ENCODE measurements at regions not wholly inside any gene's neighbourhood (a gene's known extent, or its start where the extent isn't known, plus 50 kb on each side); places are given as distances from the start of the nearest gene placed in this dataset.

DNA sequence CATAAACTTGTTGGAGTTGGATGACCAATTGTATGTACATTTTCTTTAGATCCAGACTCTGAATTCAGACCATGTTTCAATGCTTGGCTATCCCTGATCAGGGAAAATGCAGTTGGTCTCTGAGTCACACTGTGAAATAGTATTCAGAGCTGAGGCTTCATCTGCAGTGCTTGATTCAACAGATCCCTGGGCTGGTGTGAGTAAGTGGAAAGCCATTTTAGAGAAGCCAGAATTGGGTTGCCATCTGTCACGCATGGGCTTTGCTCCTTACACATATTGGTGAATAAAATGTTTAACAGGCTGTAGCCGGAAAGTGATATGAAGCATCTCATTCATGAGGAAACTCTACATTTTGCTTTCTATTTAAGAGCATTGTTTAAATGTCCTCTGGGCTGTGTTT, 50.0 kb upstream of the ACYP2 start:
- Histone ChIP-seq H3K9ac (ENCODE audit: low read depth, low read length) (peak overlapping the region; percentile 13), H3K27me3 (ENCODE audit: control insufficient read depth, insufficient read depth, low read length) (no peaks in the 10 kb centered on the region), H3K36me3 (ENCODE audit: insufficient read depth, low read length) (no peaks in the 10 kb centered on the region), H3K4me1 (ENCODE audit: control insufficient read depth, insufficient read depth, low read length) (peaks cover 17% of the 10 kb centered on the region), H3K9me3 (replicated peaks; ENCODE audit: low read length) (no peaks in the 10 kb centered on the region), H3K4me3 (ENCODE audit: low read length) (no peak overlapping the region), H3K4me2 (ENCODE audit: low read length) (peak overlapping the region; percentile 32)

DNA sequence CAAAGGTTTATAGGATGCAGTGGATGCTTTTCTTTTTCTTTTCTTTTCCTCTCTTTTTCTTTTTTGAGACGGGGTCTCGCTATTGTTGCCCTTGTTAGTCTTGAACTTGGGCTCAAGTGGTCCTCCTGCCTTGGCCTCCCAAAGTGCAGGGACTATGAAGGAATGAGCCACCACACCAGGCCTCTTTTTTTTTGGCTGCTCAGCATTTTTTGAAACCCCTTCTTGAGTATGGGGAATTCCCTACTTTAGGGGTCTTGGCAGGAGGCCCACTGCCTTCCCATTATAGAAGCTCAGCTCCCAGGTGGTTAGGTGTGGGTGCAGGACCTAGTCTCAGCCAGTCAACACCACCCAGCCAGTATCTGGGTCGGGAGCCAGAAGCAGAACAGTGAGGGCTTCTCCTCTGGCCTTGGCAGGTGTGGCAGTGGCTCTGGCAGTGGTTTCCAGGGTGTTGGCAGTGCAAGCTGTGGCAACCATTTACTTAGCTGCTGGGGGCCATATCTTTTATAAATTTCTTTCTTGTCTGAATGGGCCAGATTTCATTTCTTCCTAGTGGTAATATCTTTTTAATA, 51.4 kb upstream of the ACYP2 start:
- H3K4me1 ChIP-seq (ENCODE audit: control insufficient read depth, insufficient read depth, low read length): peaks cover 29% of the 10 kb centered on the region
- H3K27me3 ChIP-seq (ENCODE audit: control insufficient read depth, insufficient read depth, low read length): no peaks in the 10 kb centered on the region
- H3K9ac ChIP-seq (ENCODE audit: low read depth, low read length): no peak overlapping the region

DNA sequence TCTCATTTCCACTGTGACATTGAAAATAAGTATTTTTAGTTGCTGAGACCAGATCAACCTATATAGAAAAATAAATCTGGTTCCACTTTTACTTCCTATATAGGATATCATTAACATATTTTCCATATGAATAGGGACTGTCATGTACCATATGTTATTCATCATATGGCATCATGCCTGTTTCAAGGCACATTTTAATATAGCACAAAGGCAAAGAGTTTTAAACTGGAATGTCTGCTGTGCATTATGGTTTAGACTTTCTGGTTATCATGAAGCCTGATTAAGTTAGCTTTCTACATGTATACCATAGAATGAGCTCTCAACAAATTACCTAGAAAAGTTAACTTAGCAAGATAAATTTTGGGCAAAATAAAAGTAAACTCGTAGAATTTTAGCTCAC, 53.0 kb upstream of the ACYP2 start:
- no peak overlapping the region for H3K4me2 ChIP-seq (ENCODE audit: low read length)
- H3K9me3 ChIP-seq (replicated peaks; ENCODE audit: low read length): no peaks in the 10 kb centered on the region
- no peak overlapping the region for H3K4me3 ChIP-seq (ENCODE audit: low read length)
- H3K27me3 ChIP-seq (ENCODE audit: control insufficient read depth, insufficient read depth, low read length): no peaks in the 10 kb centered on the region
- H3K9ac ChIP-seq (ENCODE audit: low read depth, low read length): no peak overlapping the region
- peaks cover 27% of the 10 kb centered on the region for H3K4me1 ChIP-seq (ENCODE audit: control insufficient read depth, insufficient read depth, low read length)
- H3K36me3 ChIP-seq (ENCODE audit: insufficient read depth, low read length): no peaks in the 10 kb centered on the region

More for the DNA sequence above, 51.4 kb upstream of the ACYP2 start:
- Histone ChIP-seq H3K9me3 (replicated peaks; ENCODE audit: low read length) (no peaks in the 10 kb centered on the region), H3K36me3 (ENCODE audit: insufficient read depth, low read length) (no peaks in the 10 kb centered on the region), H3K4me2 (ENCODE audit: low read length) (no peak overlapping the region), H3K4me3 (ENCODE audit: low read length) (no peak overlapping the region)

DNA sequence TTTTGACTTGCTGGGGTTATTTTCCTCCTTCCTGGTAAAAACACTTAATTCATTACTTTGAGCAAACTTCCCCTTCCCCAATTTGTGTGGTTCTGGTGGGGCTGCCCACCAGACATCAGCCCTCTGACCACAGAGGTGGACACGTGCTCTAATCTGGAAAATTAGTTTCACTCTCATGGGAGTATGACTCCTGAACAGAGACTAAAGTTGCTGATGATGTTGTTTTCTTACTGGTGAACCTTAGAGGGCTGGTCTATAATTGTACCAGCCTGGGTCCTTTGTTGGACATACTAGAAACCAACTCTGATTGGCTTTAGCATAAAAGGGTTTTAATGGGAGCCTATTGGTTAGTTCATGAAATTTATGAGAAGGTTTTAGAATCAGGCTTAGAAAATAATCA, 54.1 kb upstream of the ACYP2 start:
- no peak overlapping the region for H3K9ac ChIP-seq (ENCODE audit: low read depth, low read length)
- no peaks in the 10 kb centered on the region for H3K27me3 ChIP-seq (ENCODE audit: control insufficient read depth, insufficient read depth, low read length)
- H3K9me3 ChIP-seq (replicated peaks; ENCODE audit: low read length): no peaks in the 10 kb centered on the region
- H3K4me2 ChIP-seq (ENCODE audit: low read length): no peak overlapping the region
- peaks cover 27% of the 10 kb centered on the region for H3K4me1 ChIP-seq (ENCODE audit: control insufficient read depth, insufficient read depth, low read length)
- H3K36me3 ChIP-seq (ENCODE audit: insufficient read depth, low read length): no peaks in the 10 kb centered on the region
- no peak overlapping the region for H3K4me3 ChIP-seq (ENCODE audit: low read length)

DNA sequence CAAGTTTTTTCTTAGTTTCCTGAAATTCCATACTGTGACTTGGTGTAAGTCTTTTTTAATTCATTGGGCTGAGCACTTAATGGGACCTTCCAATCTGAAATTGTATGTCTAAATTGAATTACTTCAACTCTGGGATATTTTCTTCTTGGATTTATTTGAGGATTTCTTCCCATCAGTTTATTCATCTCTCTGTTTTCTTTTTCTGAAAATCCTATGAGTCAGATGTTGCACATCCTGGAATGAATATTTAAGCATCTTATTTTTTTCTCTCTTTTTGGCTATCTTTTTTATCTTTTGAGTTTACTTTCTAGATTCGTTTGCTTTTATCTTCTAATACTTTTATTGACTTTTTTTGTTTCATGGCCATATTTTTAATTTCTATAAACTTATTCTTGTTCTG, 55.4 kb upstream of the ACYP2 start:
- H3K4me1 ChIP-seq (ENCODE audit: control insufficient read depth, insufficient read depth, low read length): peaks cover 16% of the 10 kb centered on the region
- peak overlapping the region; percentile 9 for H3K4me3 ChIP-seq (ENCODE audit: low read length)
- no peaks in the 10 kb centered on the region for H3K9me3 ChIP-seq (replicated peaks; ENCODE audit: low read length)
- H3K27me3 ChIP-seq (ENCODE audit: control insufficient read depth, insufficient read depth, low read length): no peaks in the 10 kb centered on the region
- no peak overlapping the region for H3K9ac ChIP-seq (ENCODE audit: low read depth, low read length)
- H3K4me2 ChIP-seq (ENCODE audit: low read length): peak overlapping the region; percentile 33
- no peaks in the 10 kb centered on the region for H3K36me3 ChIP-seq (ENCODE audit: insufficient read depth, low read length)

DNA sequence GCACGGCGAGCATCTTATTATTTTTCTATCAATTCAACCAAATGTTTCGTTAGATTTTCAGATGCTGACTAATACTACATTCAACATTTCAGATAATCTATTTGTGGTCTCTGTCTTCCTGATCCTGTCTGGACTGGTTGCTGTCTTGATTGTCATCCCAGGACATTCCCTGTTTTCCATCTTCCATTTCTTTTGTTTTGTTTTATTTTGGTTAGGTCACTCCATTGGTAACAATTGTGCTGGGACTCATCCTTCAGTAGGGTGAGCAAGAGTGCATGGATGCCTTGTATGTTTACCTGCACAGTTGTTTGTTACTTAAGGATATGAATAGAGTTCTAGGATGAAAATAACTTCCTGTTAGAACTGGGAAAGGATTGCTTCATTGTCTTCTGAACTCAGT, 55.9 kb upstream of the ACYP2 start:
- Histone ChIP-seq H3K27me3 (ENCODE audit: control insufficient read depth, insufficient read depth, low read length) (no peaks in the 10 kb centered on the region), H3K9ac (ENCODE audit: low read depth, low read length) (no peak overlapping the region), H3K4me1 (ENCODE audit: control insufficient read depth, insufficient read depth, low read length) (peaks cover 15% of the 10 kb centered on the region), H3K4me2 (ENCODE audit: low read length) (peak overlapping the region; percentile 33), H3K9me3 (replicated peaks; ENCODE audit: low read length) (no peaks in the 10 kb centered on the region), H3K4me3 (ENCODE audit: low read length) (peak overlapping the region; percentile 9), H3K36me3 (ENCODE audit: insufficient read depth, low read length) (no peaks in the 10 kb centered on the region)

DNA sequence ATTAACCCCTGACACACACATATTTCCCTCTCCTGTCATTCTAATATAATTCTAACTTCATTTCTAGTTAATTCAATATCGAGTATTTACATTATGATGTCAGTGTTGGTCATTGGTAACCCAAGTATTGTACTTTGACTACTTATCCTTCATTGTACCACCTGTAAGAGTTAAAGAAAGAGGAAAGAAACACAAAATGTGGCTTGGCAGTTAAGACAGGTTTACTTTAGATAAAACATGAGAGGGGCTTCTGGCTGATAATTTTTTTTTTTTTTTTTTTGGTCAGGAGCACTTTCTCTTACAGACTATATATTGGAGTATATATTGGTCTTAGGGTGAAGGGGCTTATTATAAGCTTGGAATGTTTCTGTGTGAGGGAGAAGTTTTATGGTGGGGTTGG, 57.0 kb upstream of the ACYP2 start:
- H3K36me3 ChIP-seq (ENCODE audit: insufficient read depth, low read length): no peaks in the 10 kb centered on the region
- H3K4me2 ChIP-seq (ENCODE audit: low read length): no peak overlapping the region
- H3K4me3 ChIP-seq (ENCODE audit: low read length): no peak overlapping the region
- H3K27me3 ChIP-seq (ENCODE audit: control insufficient read depth, insufficient read depth, low read length): no peaks in the 10 kb centered on the region
- peaks cover 15% of the 10 kb centered on the region for H3K4me1 ChIP-seq (ENCODE audit: control insufficient read depth, insufficient read depth, low read length)
- no peaks in the 10 kb centered on the region for H3K9me3 ChIP-seq (replicated peaks; ENCODE audit: low read length)
- H3K9ac ChIP-seq (ENCODE audit: low read depth, low read length): no peak overlapping the region

DNA sequence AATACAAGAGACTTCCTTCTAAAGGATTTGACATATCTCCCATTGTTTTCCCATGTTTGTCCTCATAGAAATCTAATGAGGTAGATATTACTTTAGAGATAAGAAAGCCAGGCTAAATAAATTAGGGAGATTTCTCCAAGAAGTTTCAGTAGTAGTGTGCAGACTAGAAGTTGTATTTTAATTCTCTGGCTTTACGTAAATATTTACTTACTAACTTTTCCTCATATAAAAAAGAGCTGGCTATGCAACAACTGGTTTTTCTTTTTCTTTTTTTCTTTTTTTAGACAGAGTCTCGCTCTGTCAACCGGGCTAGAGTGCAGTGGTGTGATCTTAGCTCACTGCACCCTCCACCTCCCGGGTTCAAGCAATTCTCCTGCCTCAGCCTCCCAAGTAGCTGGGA, 60.6 kb upstream of the ACYP2 start:
- peaks cover 6% of the 10 kb centered on the region for H3K4me1 ChIP-seq (ENCODE audit: control insufficient read depth, insufficient read depth, low read length)
- no peak overlapping the region for H3K4me3 ChIP-seq (ENCODE audit: low read length)
- H3K9me3 ChIP-seq (replicated peaks; ENCODE audit: low read length): no peaks in the 10 kb centered on the region
- H3K9ac ChIP-seq (ENCODE audit: low read depth, low read length): no peak overlapping the region
- no peaks in the 10 kb centered on the region for H3K36me3 ChIP-seq (ENCODE audit: insufficient read depth, low read length)
- H3K4me2 ChIP-seq (ENCODE audit: low read length): no peak overlapping the region
- H3K27me3 ChIP-seq (ENCODE audit: control insufficient read depth, insufficient read depth, low read length): no peaks in the 10 kb centered on the region

DNA sequence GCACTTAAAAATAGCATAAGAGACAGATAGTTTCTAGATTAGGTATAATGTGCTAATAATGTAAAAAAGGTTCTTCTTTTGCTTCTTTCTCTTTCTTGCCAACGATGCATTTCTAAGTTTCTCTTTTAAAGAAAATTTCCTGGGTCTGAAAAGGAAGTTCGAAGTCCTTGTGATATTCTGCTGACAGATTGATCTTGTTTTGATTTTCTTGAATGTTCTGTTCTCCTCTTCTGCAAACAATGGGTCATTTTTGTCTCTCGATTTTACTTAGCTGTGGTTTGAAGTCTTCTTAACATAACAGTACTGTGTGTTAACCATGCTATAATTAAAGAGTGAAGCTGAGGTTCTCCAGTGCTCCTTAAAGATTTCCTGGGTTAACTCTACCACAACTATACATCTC, 61.1 kb upstream of the ACYP2 start:
- no peaks in the 10 kb centered on the region for H3K9me3 ChIP-seq (replicated peaks; ENCODE audit: low read length)

DNA sequence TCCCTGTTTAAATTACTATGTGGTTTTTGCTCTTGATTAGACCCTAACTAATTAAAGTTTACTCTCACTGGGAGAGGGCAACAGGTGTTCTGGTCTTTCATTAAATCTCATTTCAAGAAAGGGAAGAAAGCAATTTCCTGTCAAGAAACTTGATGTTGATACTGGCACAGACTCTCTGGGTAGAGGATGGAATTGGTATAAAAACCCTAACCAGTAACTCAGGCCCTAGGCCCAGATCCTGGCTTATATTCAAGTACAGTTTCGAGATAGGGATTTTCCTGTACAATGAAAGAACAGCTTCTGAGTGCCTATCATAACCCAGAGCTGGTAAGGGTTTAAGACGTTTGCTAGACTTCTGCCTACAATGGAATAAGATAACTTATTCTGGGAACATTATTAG, 61.6 kb upstream of the ACYP2 start:
- H3K9ac ChIP-seq (ENCODE audit: low read depth, low read length): no peak overlapping the region
- H3K4me1 ChIP-seq (ENCODE audit: control insufficient read depth, insufficient read depth, low read length): no peaks in the 10 kb centered on the region
- H3K27me3 ChIP-seq (ENCODE audit: control insufficient read depth, insufficient read depth, low read length): no peaks in the 10 kb centered on the region
- no peaks in the 10 kb centered on the region for H3K9me3 ChIP-seq (replicated peaks; ENCODE audit: low read length)
- no peaks in the 10 kb centered on the region for H3K36me3 ChIP-seq (ENCODE audit: insufficient read depth, low read length)
- no peak overlapping the region for H3K4me2 ChIP-seq (ENCODE audit: low read length)
- H3K4me3 ChIP-seq (ENCODE audit: low read length): no peak overlapping the region

More for the DNA sequence above, 61.1 kb upstream of the ACYP2 start:
- Histone ChIP-seq H3K27me3 (ENCODE audit: control insufficient read depth, insufficient read depth, low read length) (no peaks in the 10 kb centered on the region), H3K36me3 (ENCODE audit: insufficient read depth, low read length) (no peaks in the 10 kb centered on the region), H3K4me2 (ENCODE audit: low read length) (no peak overlapping the region), H3K4me1 (ENCODE audit: control insufficient read depth, insufficient read depth, low read length) (peaks cover under 1% of the 10 kb centered on the region), H3K4me3 (ENCODE audit: low read length) (no peak overlapping the region), H3K9ac (ENCODE audit: low read depth, low read length) (no peak overlapping the region)

DNA sequence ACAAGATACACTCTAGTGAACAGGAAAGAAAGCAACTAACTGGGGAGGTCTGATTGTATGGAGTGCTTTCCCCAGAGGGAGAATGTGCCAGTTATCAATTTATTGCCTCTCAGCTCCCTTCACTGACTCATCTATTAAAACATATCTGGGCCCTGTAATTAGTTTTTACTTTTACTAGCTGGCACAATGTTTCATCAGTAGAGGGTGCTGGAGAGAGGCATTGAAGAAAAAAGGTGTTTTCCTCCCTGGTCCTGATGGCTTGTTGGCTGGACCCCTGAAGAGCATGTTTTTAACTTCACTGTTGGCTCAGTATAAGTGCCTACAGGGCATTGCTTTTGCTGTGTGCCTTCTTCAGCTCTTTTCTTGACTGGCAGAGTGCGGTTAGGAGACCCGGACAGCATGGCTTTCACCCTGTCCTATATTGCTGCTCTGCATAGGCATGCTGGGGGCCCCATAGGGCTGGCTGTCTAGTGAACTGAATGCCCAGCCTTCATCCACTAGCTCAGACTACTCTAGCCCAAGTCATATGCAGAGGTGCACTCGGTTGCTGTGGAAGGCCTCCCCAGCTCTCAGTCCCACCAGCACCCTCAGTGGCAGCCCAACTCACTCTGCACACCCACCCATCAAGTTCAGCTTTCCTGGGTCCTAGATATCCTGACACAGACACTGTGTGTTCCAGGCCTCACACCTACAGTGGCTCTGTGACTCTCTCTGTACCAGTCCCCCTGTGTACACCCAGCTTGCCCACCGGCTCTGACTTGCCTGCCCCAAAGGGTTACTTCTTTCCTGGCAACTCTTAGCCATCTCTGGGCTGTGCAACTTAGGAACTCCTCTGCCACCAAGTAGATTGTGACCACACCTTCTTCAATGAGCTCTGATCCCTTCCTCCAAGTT, 62.3 kb upstream of the ACYP2 start:
- no peaks in the 10 kb centered on the region for H3K9me3 ChIP-seq (replicated peaks; ENCODE audit: low read length)
- no peaks in the 10 kb centered on the region for H3K36me3 ChIP-seq (ENCODE audit: insufficient read depth, low read length)
- H3K4me2 ChIP-seq (ENCODE audit: low read length): no peak overlapping the region

DNA sequence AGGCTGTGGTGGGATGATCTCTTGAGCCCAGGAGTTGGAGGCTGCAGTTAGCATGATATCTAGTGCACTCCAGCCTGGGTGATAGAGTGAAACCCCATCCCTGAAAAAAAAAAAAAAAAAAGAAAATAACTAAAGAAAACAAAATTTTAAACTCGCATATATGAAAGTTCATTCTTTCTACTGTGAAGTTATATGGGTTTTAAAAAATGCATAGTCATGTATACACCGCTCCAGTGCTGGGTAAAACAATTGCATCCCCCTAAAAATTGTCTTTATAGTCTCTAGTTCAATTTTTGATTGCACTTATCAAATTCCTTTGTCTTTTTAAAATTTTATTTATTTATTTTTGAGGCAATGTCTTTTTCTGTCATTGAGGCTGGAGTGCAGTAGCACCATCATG, 65.0 kb upstream of the ACYP2 start:
- no peak overlapping the region for H3K4me2 ChIP-seq (ENCODE audit: low read length)
- no peaks in the 10 kb centered on the region for H3K36me3 ChIP-seq (ENCODE audit: insufficient read depth, low read length)
- no peaks in the 10 kb centered on the region for H3K4me1 ChIP-seq (ENCODE audit: control insufficient read depth, insufficient read depth, low read length)
- H3K4me3 ChIP-seq (ENCODE audit: low read length): no peak overlapping the region
- no peaks in the 10 kb centered on the region for H3K9me3 ChIP-seq (replicated peaks; ENCODE audit: low read length)
- H3K9ac ChIP-seq (ENCODE audit: low read depth, low read length): no peak overlapping the region
- no peaks in the 10 kb centered on the region for H3K27me3 ChIP-seq (ENCODE audit: control insufficient read depth, insufficient read depth, low read length)

More for the DNA sequence above, 62.3 kb upstream of the ACYP2 start:
- Histone ChIP-seq H3K9ac (ENCODE audit: low read depth, low read length) (no peak overlapping the region), H3K4me3 (ENCODE audit: low read length) (no peak overlapping the region), H3K27me3 (ENCODE audit: control insufficient read depth, insufficient read depth, low read length) (no peaks in the 10 kb centered on the region), H3K4me1 (ENCODE audit: control insufficient read depth, insufficient read depth, low read length) (no peaks in the 10 kb centered on the region)
